SU-DHL-6 (cell line): ENCODE measurements at regions not wholly inside any gene's neighbourhood (a gene's known extent, or its start where the extent isn't known, plus 50 kb on each side); places are given as distances from the start of the nearest gene placed in this dataset.

ENCODE experiments used
- H2AFZ ChIP-seq: fragments of 200-600 bp; sonication (generic); 2 replicates; pipeline ENCODE4 v1.6.1; 2014; ENCODE audit warnings: low read depth, mild to moderate bottlenecking, moderate library complexity, mixed read lengths, antibody characterized with exemption, low read length; ENCODE audit not compliant: severe bottlenecking
- H3F3A ChIP-seq: fragments of 200-600 bp; shearing (Covaris generic); 2 replicates; pipeline ENCODE4 v1.6.0; 2016; ENCODE audit warnings: antibody characterized with exemption, mild to moderate bottlenecking; ENCODE audit not compliant: insufficient read depth
- H3K27ac ChIP-seq: fragments of 200-600 bp; sonication (generic); 2 replicates; pipeline ENCODE4 v1.5.1; 2016; ENCODE audit warnings: low read depth, mild to moderate bottlenecking, low read length, moderate library complexity, mixed read lengths
- H3K27me3 ChIP-seq: fragments of 200-600 bp; sonication (generic), shearing (Covaris generic); 2 replicates; pipeline ENCODE4 v1.6.0; 2014; ENCODE audit warnings: mild to moderate bottlenecking, low read length
- H3K36me3 ChIP-seq: fragments of 200-600 bp; sonication (generic); 2 replicates; pipeline ENCODE4 v1.6.1; 2014; ENCODE audit warnings: mild to moderate bottlenecking, low read length, mixed read lengths
- H3K4me2 ChIP-seq: fragments of 300-600, 200-600 bp; shearing (Covaris generic), sonication (generic); 2 replicates; pipeline ENCODE4 v1.6.0; 2014; ENCODE audit warnings: low read length, low read depth, mild to moderate bottlenecking; ENCODE audit not compliant: poor library complexity, severe bottlenecking
- H3K4me3 ChIP-seq: fragments of 200-600 bp; sonication (generic); 2 replicates; pipeline ENCODE4 v1.5.1; 2014; ENCODE audit warnings: antibody characterized with exemption, low read length, mild to moderate bottlenecking, mixed read lengths; ENCODE audit not compliant: insufficient read depth, poor library complexity, severe bottlenecking
- H3K79me2 ChIP-seq: fragments of 200-600 bp; sonication (generic); 2 replicates; pipeline ENCODE4 v1.6.1; 2014; ENCODE audit warnings: mild to moderate bottlenecking, low read length, moderate library complexity; ENCODE audit not compliant: insufficient read depth
- H3K9ac ChIP-seq: fragments of 200-600 bp; sonication (generic); 2 replicates; pipeline ENCODE4 v1.7.0; 2014; ENCODE audit warnings: mild to moderate bottlenecking, low read length
- H3K9me2 ChIP-seq: fragments of 200-600 bp; sonication (generic); replicated peaks from 2 replicates; pipeline ENCODE4 v1.6.1; 2014; ENCODE audit warnings: low read length; ENCODE audit not compliant: insufficient read depth
- H3K9me3 ChIP-seq: fragments of 200-600 bp; sonication (generic); 2 replicates; pipeline ENCODE4 v1.6.1; 2014; ENCODE audit warnings: low read length, mixed read lengths; ENCODE audit not compliant: insufficient read depth
- H4K20me1 ChIP-seq: fragments of 200-600 bp; sonication (generic); 2 replicates; pipeline ENCODE4 v1.6.1; 2014; ENCODE audit warnings: low read depth, mild to moderate bottlenecking, antibody characterized with exemption, low read length, moderate library complexity, mixed read lengths
- CTCF ChIP-seq: fragments of 200-600 bp; sonication (generic); IDR thresholded peaks from one replicate; pipeline ENCODE4 v1.5.1; 2017; ENCODE audit warnings: antibody characterized with exemption, mild to moderate bottlenecking, low read length, moderate library complexity; ENCODE audit not compliant: insufficient read depth, poor library complexity, severe bottlenecking
- EZH2phosphoT487 ChIP-seq: fragments of 200-600 bp; sonication (generic), shearing (Covaris generic); conservative IDR thresholded peaks from 2 replicates; pipeline ENCODE4 v1.6.1; 2018; ENCODE audit warnings: mild to moderate bottlenecking, antibody characterized with exemption, low read length, moderate library complexity, mixed read lengths

- Histone ChIP-seq H2AFZ (no peak overlapping the region), H3K9me3 (no peaks in the 10 kb centered on the region), H3K36me3 (no peaks in the 10 kb centered on the region), H3K9ac (no peak overlapping the region), H3K4me2 (no peak overlapping the region), H3K4me3 (no peak overlapping the region), H3K27me3 (no peaks in the 10 kb centered on the region), H4K20me1 (no peaks in the 10 kb centered on the region), H3K79me2 (no peaks in the 10 kb centered on the region), H3K9me2 (no peaks in the 10 kb centered on the region; the same call in 1 of the 2 replicates), H3K27ac (no peak overlapping the region), H3F3A (no peaks in the 10 kb centered on the region)
- TF ChIP-seq EZH2phosphoT487 = no peak
Measured at GRCh38 chr4:11937941-11938340, 509.2 kb upstream of the HS3ST1 start.

GRCh38 chr4:11931266-11931820, 502.6 kb upstream of the HS3ST1 start:
- Histone ChIP-seq H2AFZ (no peak overlapping the region), H3K4me3 (no peak overlapping the region), H3K9me2 (no peaks in the 10 kb centered on the region), H3K9me3 (no peaks in the 10 kb centered on the region), H3K27ac (no peak overlapping the region), H4K20me1 (no peaks in the 10 kb centered on the region), H3K9ac (no peak overlapping the region), H3K79me2 (no peaks in the 10 kb centered on the region), H3K36me3 (no peaks in the 10 kb centered on the region), H3K4me2 (no peak overlapping the region), H3F3A (no peaks in the 10 kb centered on the region), H3K27me3 (no peaks in the 10 kb centered on the region)
- TF ChIP-seq CTCF (no peak), EZH2phosphoT487 (no peak)

- H3K9me3 ChIP-seq = no peaks in the 10 kb centered on the region
- TF ChIP-seq CTCF = no peak
- no peaks in the 10 kb centered on the region for H3F3A ChIP-seq
- H3K4me2 ChIP-seq = no peak overlapping the region
- H3K9me2 ChIP-seq = no peaks in the 10 kb centered on the region
- H2AFZ ChIP-seq = no peak overlapping the region
- H4K20me1 ChIP-seq = no peaks in the 10 kb centered on the region
- no peaks in the 10 kb centered on the region for H3K79me2 ChIP-seq
- H3K36me3 ChIP-seq = no peaks in the 10 kb centered on the region
- H3K27me3 ChIP-seq = no peaks in the 10 kb centered on the region
- H3K4me3 ChIP-seq = no peak overlapping the region
- H3K9ac ChIP-seq = no peak overlapping the region
- H3K27ac ChIP-seq = no peak overlapping the region
Measured at GRCh38 chr4:11929080-11929479, 500.4 kb upstream of the HS3ST1 start.

- Histone ChIP-seq H3K36me3 (no peaks in the 10 kb centered on the region), H4K20me1 (no peaks in the 10 kb centered on the region)
Measured at GRCh38 chr4:11919316-11919715, 490.6 kb upstream of the HS3ST1 start.

More at GRCh38 chr4:11919316-11919715, 490.6 kb upstream of the HS3ST1 start:
- Histone ChIP-seq H3F3A (no peaks in the 10 kb centered on the region), H3K9ac (no peak overlapping the region), H3K9me2 (no peaks in the 10 kb centered on the region; the same call in 1 of the 2 replicates), H3K79me2 (no peaks in the 10 kb centered on the region), H3K27me3 (no peaks in the 10 kb centered on the region), H2AFZ (no peak overlapping the region), H3K4me2 (no peak overlapping the region), H3K27ac (no peak overlapping the region), H3K9me3 (no peaks in the 10 kb centered on the region), H3K4me3 (no peak overlapping the region)
- TF ChIP-seq EZH2phosphoT487 (no peak), CTCF (no peak)
